GM18502 (cell line): ENCODE measurements at regions not wholly inside any gene's neighbourhood (a gene's known extent, or its start where the extent isn't known, plus 50 kb on each side); places are given as distances from the start of the nearest gene placed in this dataset.
"Not testable (repeated sequence)": the region's sequence is repeated elsewhere in the genome, so short reads cannot be mapped to it uniquely, and the experiment has no call there.

Experiments used
- ATAC-seq: cut with Tn5 transposase; IDR thresholded peaks from one replicate; pipeline ENCODE4 v1.9.1; 2021; ENCODE audit warnings: mild to moderate bottlenecking; ENCODE audit not compliant: unreplicated experiment, poor library complexity

DNA sequence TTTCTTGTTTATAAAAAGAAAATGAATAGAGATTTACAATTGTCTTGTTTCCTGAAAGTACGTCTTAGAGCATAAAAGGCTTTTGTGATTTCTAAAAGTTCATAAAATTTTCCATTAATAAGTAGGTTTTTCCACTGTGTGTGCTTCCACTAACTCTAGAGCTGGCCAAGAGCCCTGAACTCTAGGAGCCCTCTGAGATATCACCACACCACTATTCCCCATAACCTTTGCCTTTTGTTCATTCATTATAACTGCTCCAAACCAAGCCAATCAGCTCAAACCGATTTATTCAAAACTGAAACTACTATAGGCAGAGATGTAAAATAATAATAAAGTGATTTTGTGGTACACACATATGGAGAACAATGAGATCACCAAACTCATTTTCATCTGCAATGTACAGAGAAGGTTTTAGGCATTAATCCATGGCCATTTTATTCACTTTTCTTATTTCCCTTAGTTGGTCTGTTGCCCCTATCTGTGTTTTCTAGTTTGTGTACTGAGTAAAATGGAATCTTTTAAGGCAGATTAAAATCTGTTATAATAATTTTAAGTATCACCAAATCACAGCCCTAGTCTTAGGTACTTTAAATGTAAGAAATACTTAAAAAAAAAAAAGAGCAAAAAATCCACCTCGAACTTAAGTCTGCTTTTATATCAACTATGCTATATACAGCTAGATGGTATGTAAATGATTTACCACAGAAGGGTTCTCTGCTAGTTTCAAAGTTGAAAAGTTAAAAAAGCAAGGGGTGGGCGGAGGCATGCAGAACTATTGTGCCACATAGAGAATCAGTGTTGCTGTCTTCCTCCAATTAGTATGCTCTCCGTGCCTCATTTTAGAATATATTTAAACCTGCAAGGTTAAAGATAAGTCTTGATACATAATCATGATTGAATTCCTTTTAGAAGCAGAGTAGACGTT is 311.3 kb downstream of the KLF12 start:
- ATAC-seq = no peak

DNA sequence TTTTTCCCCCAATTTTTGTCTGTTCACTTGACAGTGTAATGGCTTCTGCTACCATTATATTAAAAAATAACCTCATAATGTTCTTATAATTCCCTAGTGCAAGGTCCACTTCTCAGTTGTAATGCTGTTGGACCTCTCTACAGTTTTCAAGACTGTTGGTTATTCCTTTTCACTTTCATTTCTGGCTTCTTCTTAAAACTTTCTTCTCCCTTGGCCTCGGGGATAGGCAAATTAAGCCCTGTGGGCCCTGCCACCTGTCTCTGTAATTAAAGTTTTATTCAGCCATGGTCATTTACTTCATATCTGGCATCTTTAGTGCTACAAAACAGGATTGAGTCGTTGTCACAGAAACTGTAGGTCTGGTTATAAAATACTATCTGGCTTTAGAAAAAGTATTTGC is 313.5 kb downstream of the KLF12 start:
- no peak for ATAC-seq

- no peak for ATAC-seq
Observed at GRCh38 chr13:73820285-73820684, 313.9 kb downstream of the KLF12 start.

GRCh38 chr13:73819711-73820110 is 314.5 kb downstream of the KLF12 start:
- no peak for ATAC-seq

- no peak for ATAC-seq
Observed at GRCh38 chr13:73816702-73817101, 317.5 kb downstream of the KLF12 start.

DNA sequence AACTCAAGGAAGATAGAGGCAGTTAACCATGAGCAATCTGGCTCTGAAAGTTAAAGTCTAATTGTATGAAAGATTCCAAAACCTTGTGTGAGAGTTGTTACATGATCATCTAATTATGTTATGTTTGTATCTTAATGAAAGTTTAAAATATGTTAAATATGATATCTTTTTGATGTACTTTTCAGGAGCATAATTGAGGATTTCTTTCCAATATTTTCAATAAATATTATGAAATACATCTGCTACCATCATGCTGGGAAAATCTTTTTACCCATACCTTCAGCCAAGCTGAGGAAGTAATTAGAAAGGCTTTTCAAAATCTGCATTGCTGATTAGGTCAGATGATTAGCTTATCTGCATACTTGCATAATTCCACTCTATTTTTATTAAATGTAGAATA is 318.4 kb downstream of the KLF12 start:
- ATAC-seq = no peak

- ATAC-seq = no peak
Observed at GRCh38 chr13:73810647-73811046, 323.6 kb downstream of the KLF12 start.

GRCh38 chr13:73809561-73809960 is 324.6 kb downstream of the KLF12 start:
- ATAC-seq = no peak

- ATAC-seq = no peak
Observed at GRCh38 chr13:73808318-73808717, 325.9 kb downstream of the KLF12 start.

- ATAC-seq = not testable (repeated sequence)
Observed at GRCh38 chr13:73805326-73805958, 328.8 kb downstream of the KLF12 start.

GRCh38 chr13:73803997-73804396 is 330.2 kb downstream of the KLF12 start:
- ATAC-seq = no peak

DNA sequence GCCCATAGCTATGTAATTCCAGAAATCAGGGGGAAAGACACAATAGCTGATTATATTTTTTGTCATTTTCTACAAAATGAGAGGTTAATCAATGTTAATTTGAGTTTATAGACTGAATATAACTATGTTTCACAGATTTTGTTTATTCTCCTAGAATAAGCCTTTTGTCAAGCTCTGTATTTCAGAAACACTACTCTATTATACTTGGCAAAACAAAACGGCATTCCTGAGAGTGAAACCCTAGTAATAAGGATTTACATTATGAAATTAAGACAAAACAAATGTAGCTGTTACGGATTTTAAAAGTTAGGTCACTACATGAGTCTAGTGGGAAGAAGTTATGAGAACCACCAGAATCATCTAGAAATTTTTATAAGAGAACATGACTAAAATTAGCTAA is 334.2 kb downstream of the KLF12 start:
- no peak for ATAC-seq

DNA sequence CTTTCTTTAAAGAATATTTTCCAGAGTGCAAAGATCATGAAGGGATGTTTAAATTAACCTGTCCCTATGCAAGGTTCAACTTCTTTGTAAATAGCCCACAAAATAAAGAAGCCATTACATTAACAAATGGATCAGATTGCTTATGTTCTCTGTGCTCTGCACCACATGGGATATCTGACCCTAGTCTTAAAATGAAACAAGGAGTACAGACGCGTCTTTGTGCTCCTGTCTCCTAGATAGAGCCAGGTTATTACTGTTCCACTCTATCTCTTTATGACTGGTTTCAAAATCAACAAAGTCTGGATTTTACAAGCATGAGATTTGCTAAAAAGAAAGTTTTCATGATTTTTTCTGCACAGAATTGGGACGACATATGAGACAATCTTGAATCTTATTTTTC is 339.4 kb downstream of the KLF12 start:
- no peak for ATAC-seq

DNA sequence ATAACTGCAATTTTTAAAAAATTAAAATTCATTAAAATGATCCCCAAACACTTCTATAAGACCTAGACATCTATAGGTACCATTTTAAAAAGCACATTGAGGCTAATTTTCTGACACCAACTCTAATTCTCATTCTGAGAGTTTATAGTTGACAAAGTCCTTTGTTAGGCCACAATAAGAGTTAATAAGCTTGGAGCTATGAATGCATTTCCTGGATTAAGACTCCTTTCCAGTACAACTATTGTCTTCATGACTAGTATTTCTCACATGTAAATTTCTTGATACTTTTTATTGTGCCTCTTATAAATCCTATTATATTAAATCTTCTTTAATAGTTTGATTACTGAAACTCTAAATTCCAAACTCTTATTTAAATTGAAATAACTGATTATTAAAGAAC is 340.8 kb downstream of the KLF12 start:
- ATAC-seq = no peak

DNA sequence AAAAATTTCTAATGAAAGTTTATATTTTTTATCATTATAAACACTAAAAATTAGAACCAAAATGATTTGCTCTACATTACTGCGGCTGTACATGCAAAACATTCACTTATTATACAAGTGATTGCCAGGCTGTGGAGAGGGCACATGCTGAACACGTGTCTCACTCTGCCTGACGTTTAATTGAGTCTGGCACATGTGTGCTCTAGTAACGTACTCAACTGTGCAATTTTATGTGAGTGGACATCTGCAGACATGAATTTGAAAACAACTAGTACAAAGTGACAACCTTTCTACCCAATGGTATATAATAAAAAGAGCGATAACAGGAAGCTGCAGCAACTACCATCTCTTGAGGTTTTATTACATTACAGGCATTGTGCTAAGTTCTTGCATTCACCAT is 341.4 kb downstream of the KLF12 start:
- ATAC-seq = no peak

DNA sequence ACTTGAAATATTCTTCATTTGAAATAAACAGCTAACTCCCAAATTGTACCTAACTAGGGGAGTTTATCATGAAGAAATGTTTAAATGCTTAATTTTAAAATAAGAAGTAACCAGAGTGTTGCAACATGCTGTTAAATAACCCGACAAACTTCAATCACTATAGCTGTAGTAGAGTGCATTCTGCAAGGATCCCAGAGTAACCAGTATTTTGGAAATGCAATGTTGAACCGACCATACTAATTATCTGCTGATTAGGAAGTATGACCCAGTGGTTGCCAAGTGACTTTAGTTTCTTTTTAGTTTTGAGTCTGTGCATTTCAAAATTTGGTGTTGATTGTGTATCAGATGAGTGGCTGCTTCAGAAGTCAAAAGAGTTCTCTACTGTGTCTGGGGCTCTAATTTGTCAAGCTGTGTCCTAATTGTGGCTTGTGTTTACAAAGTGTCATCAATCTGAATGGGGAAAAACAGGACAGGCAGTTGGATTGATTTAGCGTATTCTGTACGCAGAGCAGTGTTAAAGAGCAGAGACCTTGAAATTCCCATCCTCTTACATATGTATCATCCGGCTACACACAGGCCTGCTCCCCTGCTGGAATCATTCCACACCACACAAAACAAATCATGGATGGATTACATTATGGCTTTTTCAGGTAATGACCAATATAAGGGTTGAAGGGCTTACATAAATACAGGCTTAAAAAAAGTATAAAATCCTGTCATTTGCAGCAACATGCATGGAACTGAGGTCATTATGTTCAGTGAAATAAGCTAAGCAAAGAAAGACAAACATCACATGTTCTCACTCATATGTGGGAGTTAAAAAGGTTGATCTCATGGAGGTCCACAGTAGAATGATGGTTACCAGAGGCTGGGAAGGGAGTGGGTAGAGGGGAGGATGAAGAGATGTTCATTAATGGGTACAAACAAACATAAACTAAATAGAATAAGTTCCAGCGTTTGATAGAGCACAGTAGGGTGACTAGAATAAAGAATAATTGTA is 351.5 kb downstream of the KLF12 start:
- ATAC-seq = no peak

- no peak for ATAC-seq
Observed at GRCh38 chr13:73781384-73781783, 352.8 kb downstream of the KLF12 start.

DNA sequence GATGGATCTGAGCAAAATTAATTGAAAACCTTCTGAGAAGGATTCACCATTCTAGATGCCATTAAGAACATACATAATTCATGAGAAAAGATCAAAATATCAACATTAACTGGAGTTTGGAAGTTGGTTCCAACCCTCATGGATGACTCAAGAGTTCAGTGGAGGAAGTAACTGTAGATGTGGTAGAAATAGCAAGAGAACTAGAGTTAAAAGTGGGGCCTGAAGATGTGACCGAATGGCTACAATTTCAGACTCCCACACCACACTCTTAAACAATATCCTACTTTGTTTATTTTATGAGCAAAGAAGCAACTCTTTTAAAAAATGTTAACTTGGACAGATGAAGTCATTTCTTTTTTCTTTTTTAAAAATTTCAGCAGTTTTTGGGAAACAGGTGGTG is 354.3 kb downstream of the KLF12 start:
- no peak for ATAC-seq

GRCh38 chr13:73778242-73778864 is 355.9 kb downstream of the KLF12 start:
- no peak for ATAC-seq

GRCh38 chr13:73777134-73777533 is 357.1 kb downstream of the KLF12 start:
- ATAC-seq = no peak
